K562 (cell line): ENCODE measurements at regions not wholly inside any gene's neighbourhood (a gene's known extent, or its start where the extent isn't known, plus 50 kb on each side); places are given as distances from the start of the nearest gene placed in this dataset.

Source experiments
- ATAC-seq: fragments of 200-7000 bp; cut with Tn5 transposase; 3 replicates; pipeline ENCODE4 v1.9.1; 2020; ENCODE audit warnings: moderate library complexity
- BruUV-seq: library from RNA; stranded (reverse); fragments of 400-500 nt; replicated peaks from 2 replicates; lab custom pipeline; 2021; lab: Mats Ljungman, UMichigan
- CTCF ChIA-PET: fragments of 300-600 bp; formaldehyde crosslinking; extraction: SDS; loops from one replicate; lab custom pipeline; 2021; ENCODE audit warnings: low intra/inter-chr PET ratio; lab: Yijun Ruan, JAX
- POLR2A ChIA-PET: fragments of 300-600, 350-650 bp; sonication (Branson Sonifier 250); formaldehyde crosslinking; extraction: SDS; loops from one replicate; lab custom pipeline; 2021; ENCODE audit warnings: antibody characterized with exemption, inconsistent platforms; lab: Yijun Ruan, JAX
- DNase-seq, 4 experiments: peaks; one replicate each; pipeline versions ENCODE4 v3.0.0 to v3.0.0-alpha.2; 2011 to 2018; ENCODE audit warnings: low spot score in 3 of 4, mixed read lengths in 3 of 4; ENCODE audit errors: extremely low read depth in 1 of 4
- FAIRE-seq: peaks from 2 replicates; lab custom pipeline; 2011; peaks lifted over from hg19 to GRCh38; lab: Jason Lieb, UNC
- H2AFZ ChIP-seq: 2 replicates; pipeline ENCODE4 v1.6.0; 2011; ENCODE audit warnings: low read depth, low read length, control low read depth, inconsistent platforms
- H3K27ac ChIP-seq: fragments of 200-600 bp; 3 replicates; pipeline ENCODE4 v1.8.0; 2011; ENCODE audit warnings: low read depth, mild to moderate bottlenecking, control low read depth, inconsistent platforms, low read length, moderate library complexity, mixed read lengths; ENCODE audit errors: extremely low read depth
- H3K27me3 ChIP-seq, 2 experiments: fragments of 300-600 bp in 1 of 2; 2 replicates in 1 of 2; 3 replicates in 1 of 2; pipeline versions ENCODE4 v1.6.0 to v1.8.0; 2011; ENCODE audit warnings: inconsistent platforms in 2 of 2, low read length in 2 of 2, mild to moderate bottlenecking in 1 of 2, mixed read lengths in 1 of 2, moderate library complexity in 1 of 2; ENCODE audit not compliant: control insufficient read depth in 2 of 2, insufficient read depth in 2 of 2
- H3K36me3 ChIP-seq: fragments of 300-600 bp; 3 replicates; pipeline ENCODE4 v1.8.0; 2011; ENCODE audit warnings: mild to moderate bottlenecking, low read length, inconsistent platforms; ENCODE audit not compliant: control insufficient read depth, insufficient read depth
- H3K4me1 ChIP-seq, 2 experiments: fragments of 200-600 bp in 1 of 2; replicated peaks in 1 of 2; 2 replicates in 1 of 2; 3 replicates in 1 of 2; pipeline versions ENCODE4 v1.5.1 to v1.8.0; 2011; ENCODE audit warnings: inconsistent platforms in 2 of 2, low read length in 2 of 2, mild to moderate bottlenecking in 1 of 2, mixed read lengths in 1 of 2, moderate library complexity in 1 of 2; ENCODE audit not compliant: control insufficient read depth in 2 of 2, insufficient read depth in 2 of 2
- H3K4me2 ChIP-seq: 2 replicates; pipeline ENCODE4 v1.6.1; 2011; ENCODE audit warnings: low read length, control low read depth, inconsistent platforms, mixed read lengths; ENCODE audit not compliant: insufficient read depth
- H3K4me3 ChIP-seq: fragments of 200-600 bp; sonication (generic), shearing (Covaris generic); 2 replicates; pipeline ENCODE4 v1.5.1; 2016; ENCODE audit warnings: control low read depth, inconsistent platforms
- H3K79me2 ChIP-seq: fragments of 200-600 bp; 3 replicates; pipeline ENCODE4 v1.8.0; 2011; ENCODE audit warnings: low read length, inconsistent platforms; ENCODE audit not compliant: control insufficient read depth, insufficient read depth
- H3K9ac ChIP-seq, 2 experiments: 2 replicates each; pipeline versions ENCODE4 v1.6.0 to v1.6.1; 2011; ENCODE audit warnings: low read depth in 2 of 2, low read length in 2 of 2, control low read depth in 1 of 2, inconsistent platforms in 1 of 2, mild to moderate bottlenecking in 1 of 2, mixed read lengths in 1 of 2; ENCODE audit not compliant: insufficient read depth in 1 of 2
- H3K9me1 ChIP-seq: one replicate; pipeline ENCODE4 v1.6.0; 2011; ENCODE audit warnings: inconsistent platforms, mild to moderate bottlenecking, low read length, moderate library complexity; ENCODE audit not compliant: control insufficient read depth, insufficient read depth
- H3K9me3 ChIP-seq: replicated peaks from 2 replicates; pipeline ENCODE4 v1.5.1; 2011; ENCODE audit warnings: low read depth, low read length, inconsistent platforms; ENCODE audit not compliant: control insufficient read depth, insufficient read depth
- H4K20me1 ChIP-seq: replicated peaks from 2 replicates; pipeline ENCODE4 v1.6.1; 2011; ENCODE audit warnings: low read length, inconsistent platforms, mixed read lengths; ENCODE audit not compliant: control insufficient read depth, insufficient read depth
- CBX8 ChIP-seq: fragments of 200-600 bp; sonication (generic); IDR thresholded peaks from 2 replicates; pipeline ENCODE4 v1.6.1; 2012; ENCODE audit warnings: borderline replicate concordance, mixed run types, low read depth, mild to moderate bottlenecking, moderate library complexity, mixed read lengths, low read length, control low read depth, inconsistent platforms; ENCODE audit not compliant: poor library complexity, severe bottlenecking; ENCODE audit errors: extremely low read depth
- MAFF ChIP-seq: IDR thresholded peaks from 2 replicates; pipeline ENCODE4 v1.6.1; 2012; ENCODE audit warnings: low read length, improper control_type of control experiment
- NR2C2 ChIP-seq, 2 experiments: fragments of 200-800 bp in 1 of 2; sonication (Bioruptor generic) in 1 of 2; sonication (generic) in 1 of 2; formaldehyde crosslinking in 1 of 2; IDR thresholded peaks; 2 replicates each; pipeline versions ENCODE4 v1.6.1 to v1.8.0; 2016 to 2022; ENCODE audit warnings: mild to moderate bottlenecking in 1 of 2, missing compliant biosample characterization in 1 of 2, missing genetic modification characterization in 1 of 2, missing genetic modification reagents in 1 of 2
- YY1 ChIP-seq, 3 experiments: IDR thresholded peaks; 2 replicates each; pipeline ENCODE4 v1.6.1; 2011; ENCODE audit warnings: low read length in 2 of 3, mild to moderate bottlenecking in 2 of 3, moderate library complexity in 2 of 3, borderline replicate concordance in 1 of 3, control low read depth in 1 of 3, low read depth in 1 of 3; ENCODE audit not compliant: insufficient read depth in 3 of 3, insufficient replicate concordance in 2 of 3, control insufficient read depth in 1 of 3, insufficient read length in 1 of 3; ENCODE audit errors: extremely low read depth in 1 of 3
- ZFP36 ChIP-seq: fragments of 150-350 bp; IDR thresholded peaks from 2 replicates; pipeline ENCODE4 v1.6.1; 2018; ENCODE audit warnings: low read length, low read depth; ENCODE audit not compliant: partially characterized antibody
- WGBS: fragments of 100-300 bp; shearing (Covaris generic); methylation state at CpG from one replicate; pipeline ENCODE4 v1.1.6; 2016; ENCODE audit warnings: low coverage, mixed read lengths; ENCODE audit not compliant: insufficient coverage; ENCODE audit errors: missing lambda C conversion rate; 5-methylcytosine and 5-hydroxymethylcytosine counted together
- in situ Hi-C: fragments of 300-500 bp; cut with MboI; formaldehyde crosslinking; loops from 4 replicates; pipeline ENCODE4 v1.15.0; 2018; ENCODE audit warnings: inconsistent platforms, mixed read lengths
- intact Hi-C: fragments of 100-400 bp; cut with micrococcal nuclease; formaldehyde crosslinking; loops from 2 replicates; pipeline ENCODE4 v1.14.2; 2022

GRCh38 chr6:56839533-56840183 lies 115.2 kb upstream of the BEND6 start:
- ATAC-seq (no peak), DNase-seq (no peak), FAIRE-seq (no peak)
- no peak overlapping the region for H2AFZ ChIP-seq
- BruUV-seq: no TSS peak
- no peaks in the 10 kb centered on the region for H3K36me3 ChIP-seq
- TF ChIP-seq CBX8 (peak; percentile 84), NR2C2 (CRISPR knock-in tag; IDR thresholded peaks at IDR 0.05) (no peak), NR2C2 (tag; IDR thresholded peaks at IDR 0.05) (no peak)
- CTCF ChIA-PET: no interaction called here
- H3K4me3 ChIP-seq: no peak overlapping the region
- H4K20me1 ChIP-seq: peaks cover 6% of the 10 kb centered on the region; the same call in 1 of the 2 replicates
- no peak overlapping the region for H3K27ac ChIP-seq
- no peak overlapping the region for H3K9ac ChIP-seq
- peaks cover 8 to 16% of the 10 kb centered on the region in 2 experiments; a peak in 4 of 5 replicates for H3K27me3 ChIP-seq
- H3K4me2 ChIP-seq: no peak overlapping the region
- 0% methylated on average over 6 of the region's 6 CpGs for WGBS
- in situ Hi-C loops (no loop called here), intact Hi-C loops (loop anchor here (10.0 kb wide), 1 partner anchor 485 kb away; no protein-coding TSS in a partner anchor)
- H3K9me3 ChIP-seq: no peaks in the 10 kb centered on the region
- H3K4me1 ChIP-seq: peaks cover 0 to 13% of the 10 kb centered on the region in 2 experiments; a peak in 3 of 5 replicates
- no peaks in the 10 kb centered on the region for H3K9me1 ChIP-seq
- POLR2A ChIA-PET: no interaction called here
- H3K79me2 ChIP-seq: no peaks in the 10 kb centered on the region

- H4K20me1 ChIP-seq: peaks cover 6% of the 10 kb centered on the region; the same call in 1 of the 2 replicates
- no peaks in the 10 kb centered on the region for H3K9me3 ChIP-seq
- no peak for FAIRE-seq
- H2AFZ ChIP-seq: no peak overlapping the region
- no peak overlapping the region for H3K9ac ChIP-seq
- no peak overlapping the region for H3K4me3 ChIP-seq
- ChIA-PET POLR2A (no interaction called here), CTCF (no interaction called here)
- no peak overlapping the region for H3K4me2 ChIP-seq
- in situ Hi-C loops: no loop called here
- no peaks in the 10 kb centered on the region for H3K36me3 ChIP-seq
- TF ChIP-seq ZFP36 (peak; percentile 20), YY1 (IDR thresholded peaks at IDR 0.05; ENCODE audit: borderline replicate concordance in 1 of 3, control insufficient read depth in 1 of 3, extremely low read depth in 1 of 3, insufficient read depth in 3 of 3, insufficient read length in 1 of 3, insufficient replicate concordance in 2 of 3, low read depth in 1 of 3, low read length in 2 of 3) (peak in 1 of 3 experiments; percentile 11), MAFF (no peak)
- BruUV-seq: no TSS peak
- DNase-seq: no peak
- no peak for ATAC-seq
- H3K9me1 ChIP-seq: no peaks in the 10 kb centered on the region
- H3K27me3 ChIP-seq: peaks cover 8 to 10% of the 10 kb centered on the region in 2 experiments; a peak in 4 of 5 replicates
- peaks cover 0 to 10% of the 10 kb centered on the region in 2 experiments; a peak in 3 of 5 replicates for H3K4me1 ChIP-seq
- no peaks in the 10 kb centered on the region for H3K79me2 ChIP-seq
- intact Hi-C loops: no loop called here
- WGBS: 0% methylated on average over 1 of the region's 1 CpG
- H3K27ac ChIP-seq: no peak overlapping the region
These were observed 115.9 kb upstream of the BEND6 start for GRCh38 chr6:56838965-56839364.
